Mesenchymal stem cell (in vitro differentiated cells and primary cell): ENCODE measurements at regions not wholly inside any gene's neighbourhood (a gene's known extent, or its start where the extent isn't known, plus 50 kb on each side); places are given as distances from the start of the nearest gene placed in this dataset.

Experiments
- DNase-seq: peaks from one replicate; pipeline ENCODE4 v3.0.0-alpha.2; 2013
- H2AFZ ChIP-seq: one replicate; pipeline ENCODE4 v1.6.1; 2013; ENCODE audit warnings: low read depth, mild to moderate bottlenecking, control low read depth, inconsistent platforms, low read length, moderate library complexity
- H2AK5ac ChIP-seq: 2 replicates; pipeline ENCODE4 v1.6.1; 2013; ENCODE audit warnings: low read length, moderate library complexity, mild to moderate bottlenecking, inconsistent platforms; ENCODE audit not compliant: severe bottlenecking
- H2BK120ac ChIP-seq: one replicate; pipeline ENCODE4 v1.6.1; 2013; ENCODE audit warnings: low read depth, mild to moderate bottlenecking, inconsistent platforms, low read length, moderate library complexity
- H2BK12ac ChIP-seq, 2 experiments: one replicate each; pipeline ENCODE4 v1.6.1; 2013; ENCODE audit warnings: inconsistent platforms in 2 of 2, low read length in 2 of 2, mild to moderate bottlenecking in 2 of 2, moderate library complexity in 2 of 2, control low read depth in 1 of 2
- H2BK15ac ChIP-seq: one replicate; pipeline ENCODE4 v1.6.1; 2013; ENCODE audit warnings: mild to moderate bottlenecking, low read depth, inconsistent platforms; ENCODE audit not compliant: poor library complexity, severe bottlenecking
- H2BK5ac ChIP-seq: 2 replicates; pipeline ENCODE4 v1.6.1; 2013; ENCODE audit warnings: low read depth, mild to moderate bottlenecking, low read length, control low read depth, inconsistent platforms; ENCODE audit not compliant: poor library complexity, severe bottlenecking
- H3K14ac ChIP-seq, 2 experiments: one replicate each; pipeline ENCODE4 v1.6.1; 2013; ENCODE audit warnings: inconsistent platforms in 2 of 2, low read length in 2 of 2, control low read depth in 1 of 2, mild to moderate bottlenecking in 1 of 2, moderate library complexity in 1 of 2
- H3K18ac ChIP-seq, 2 experiments: one replicate each; pipeline ENCODE4 v1.6.1; 2013; ENCODE audit warnings: inconsistent platforms in 2 of 2, low read length in 2 of 2, control low read depth in 1 of 2, low read depth in 1 of 2, mild to moderate bottlenecking in 1 of 2
- H3K23ac ChIP-seq, 2 experiments: one replicate each; pipeline ENCODE4 v1.6.1; 2013; ENCODE audit warnings: inconsistent platforms in 2 of 2, low read length in 2 of 2, mild to moderate bottlenecking in 2 of 2, moderate library complexity in 2 of 2, control low read depth in 1 of 2
- H3K27ac ChIP-seq: 2 replicates; pipeline ENCODE4 v1.5.1; 2013; ENCODE audit warnings: mild to moderate bottlenecking, moderate library complexity, low read length, control low read depth, inconsistent platforms; ENCODE audit not compliant: poor library complexity, severe bottlenecking
- H3K27me3 ChIP-seq, 2 experiments: 2 replicates each; pipeline versions ENCODE4 v1.6.1 to v1.7.0; 2013; ENCODE audit warnings: low read length in 2 of 2, mild to moderate bottlenecking in 2 of 2, moderate library complexity in 2 of 2, control low read depth in 1 of 2, inconsistent platforms in 1 of 2; ENCODE audit not compliant: control insufficient read depth in 1 of 2, insufficient read depth in 1 of 2
- H3K36me3 ChIP-seq, 2 experiments: 2 replicates each; pipeline versions ENCODE4 v1.6.1 to v1.7.0; 2013; ENCODE audit warnings: low read length in 2 of 2, control low read depth in 1 of 2, inconsistent platforms in 1 of 2, low read depth in 1 of 2, mild to moderate bottlenecking in 1 of 2; ENCODE audit not compliant: insufficient read depth in 2 of 2, control insufficient read depth in 1 of 2
- H3K4ac ChIP-seq, 2 experiments: one replicate each; pipeline ENCODE4 v1.6.1; 2013; ENCODE audit warnings: inconsistent platforms in 2 of 2, low read length in 2 of 2, mild to moderate bottlenecking in 2 of 2, moderate library complexity in 2 of 2, control low read depth in 1 of 2, low read depth in 1 of 2
- H3K4me1 ChIP-seq: 2 replicates; pipeline ENCODE4 v1.6.1; 2013; ENCODE audit warnings: low read depth, low read length, control low read depth; ENCODE audit not compliant: control insufficient read depth, insufficient read depth
- H3K4me2 ChIP-seq: 2 replicates; pipeline ENCODE4 v1.6.1; 2013; ENCODE audit warnings: low read length, mild to moderate bottlenecking, inconsistent platforms; ENCODE audit not compliant: poor library complexity, severe bottlenecking
- H3K4me3 ChIP-seq, 2 experiments: 2 replicates each; pipeline versions ENCODE4 v1.5.1 to v1.7.0; 2013; ENCODE audit warnings: low read length in 2 of 2, mild to moderate bottlenecking in 2 of 2, control low read depth in 1 of 2, low read depth in 1 of 2; ENCODE audit not compliant: insufficient read depth in 1 of 2
- H3K79me1 ChIP-seq: replicated peaks from 2 replicates; pipeline ENCODE4 v1.6.1; 2013; ENCODE audit warnings: mild to moderate bottlenecking, control low read depth, low read length, inconsistent platforms; ENCODE audit not compliant: poor library complexity, severe bottlenecking
- H3K9ac ChIP-seq: 2 replicates; pipeline ENCODE4 v1.7.0; 2013; ENCODE audit warnings: mild to moderate bottlenecking, low read length, moderate library complexity
- H3K9me3 ChIP-seq: 2 replicates; pipeline ENCODE4 v1.7.0; 2013; ENCODE audit warnings: mild to moderate bottlenecking, low read length; ENCODE audit not compliant: control insufficient read depth
- H4K8ac ChIP-seq: one replicate; pipeline ENCODE4 v1.6.1; 2013; ENCODE audit warnings: inconsistent platforms, mild to moderate bottlenecking, low read length, moderate library complexity
- H4K91ac ChIP-seq: one replicate; pipeline ENCODE4 v1.6.1; 2013; ENCODE audit warnings: mild to moderate bottlenecking, low read length, inconsistent platforms
- WGBS: methylation state at CpG from one replicate; pipeline ENCODE4 v1.1.7; 2013; ENCODE audit warnings: mixed read lengths; 5-methylcytosine and 5-hydroxymethylcytosine counted together

- H2BK15ac ChIP-seq: no peak overlapping the region
- H3K4me2 ChIP-seq: no peak overlapping the region
- H3K9ac ChIP-seq: no peak overlapping the region
- no peak overlapping the region for H2BK120ac ChIP-seq
- DNase-seq: peak; percentile 44
- H3K23ac ChIP-seq: no peak overlapping the region
- H3K36me3 ChIP-seq: no peaks in the 10 kb centered on the region
- H2AFZ ChIP-seq: no peak overlapping the region
- no peaks in the 10 kb centered on the region for H3K79me1 ChIP-seq
- H3K18ac ChIP-seq: peak overlapping the region in 1 of 2 experiments; percentile 68
- H4K91ac ChIP-seq: peak overlapping the region; percentile 34
- peak overlapping the region; percentile 59 for H4K8ac ChIP-seq
- no peak overlapping the region for H2BK5ac ChIP-seq
- H3K4me3 ChIP-seq: no peak overlapping the region
- no peak overlapping the region for H2AK5ac ChIP-seq
- 33% methylated on average over 2 of the region's 2 CpGs for WGBS
- no peaks in the 10 kb centered on the region for H3K27me3 ChIP-seq
- no peak overlapping the region for H3K4ac ChIP-seq
- H3K14ac ChIP-seq: peak overlapping the region in 1 of 2 experiments; percentile 61
- H3K4me1 ChIP-seq: peaks cover 2% of the 10 kb centered on the region
- H2BK12ac ChIP-seq: peak overlapping the region in 1 of 2 experiments; percentile 96
- H3K27ac ChIP-seq: no peak overlapping the region
- H3K9me3 ChIP-seq: no peaks in the 10 kb centered on the region
These were observed 202.5 kb upstream of the RBMS1 start for GRCh38 chr2:160696087-160696452.

- no peaks in the 10 kb centered on the region for H3K27me3 ChIP-seq
- 96% methylated on average over 5 of the region's 6 CpGs for WGBS
- no peak overlapping the region for H3K14ac ChIP-seq
- no peak for DNase-seq
- no peak overlapping the region for H3K4me3 ChIP-seq
- H3K4me2 ChIP-seq: no peak overlapping the region
- H2BK5ac ChIP-seq: no peak overlapping the region
- H3K18ac ChIP-seq: no peak overlapping the region
- H4K91ac ChIP-seq: no peak overlapping the region
- no peaks in the 10 kb centered on the region for H3K9me3 ChIP-seq
- no peaks in the 10 kb centered on the region for H3K79me1 ChIP-seq
- no peak overlapping the region for H4K8ac ChIP-seq
- peaks cover 2% of the 10 kb centered on the region for H3K4me1 ChIP-seq
- no peak overlapping the region for H2AK5ac ChIP-seq
- H3K27ac ChIP-seq: no peak overlapping the region
- no peak overlapping the region for H2BK15ac ChIP-seq
- no peaks in the 10 kb centered on the region for H3K36me3 ChIP-seq
- no peak overlapping the region for H3K4ac ChIP-seq
- H2BK120ac ChIP-seq: no peak overlapping the region
- H3K9ac ChIP-seq: no peak overlapping the region
- H2BK12ac ChIP-seq: no peak overlapping the region
- no peak overlapping the region for H3K23ac ChIP-seq
- no peak overlapping the region for H2AFZ ChIP-seq
These were observed 204.2 kb upstream of the RBMS1 start for GRCh38 chr2:160697817-160698216.

- no peaks in the 10 kb centered on the region for H3K9me3 ChIP-seq
- H3K27me3 ChIP-seq: no peaks in the 10 kb centered on the region
- H3K9ac ChIP-seq: no peak overlapping the region
- no peak overlapping the region for H3K27ac ChIP-seq
- H3K14ac ChIP-seq: no peak overlapping the region
- no peak overlapping the region for H2BK12ac ChIP-seq
- H3K36me3 ChIP-seq: no peaks in the 10 kb centered on the region
- no peak overlapping the region for H4K91ac ChIP-seq
- no peak overlapping the region for H3K18ac ChIP-seq
- no peak overlapping the region for H2BK15ac ChIP-seq
- peaks cover 5% of the 10 kb centered on the region for H3K4me1 ChIP-seq
- H3K4me3 ChIP-seq: no peak overlapping the region
- H3K4ac ChIP-seq: no peak overlapping the region
- no peak overlapping the region for H3K4me2 ChIP-seq
- no peak overlapping the region for H3K23ac ChIP-seq
- no peak overlapping the region for H2AFZ ChIP-seq
- peak overlapping the region; percentile 66 for H2AK5ac ChIP-seq
- H2BK5ac ChIP-seq: no peak overlapping the region
- no peak overlapping the region for H4K8ac ChIP-seq
- H2BK120ac ChIP-seq: no peak overlapping the region
- no CpG with 5 or more reads among the region's 1 CpG for WGBS
- H3K79me1 ChIP-seq: no peaks in the 10 kb centered on the region
- DNase-seq: no peak
These were observed 206.6 kb upstream of the RBMS1 start for GRCh38 chr2:160700021-160700814.

GRCh38 chr2:160701822-160702221 lies 208.2 kb upstream of the RBMS1 start:
- Histone ChIP-seq H2BK12ac (no peak overlapping the region), H3K79me1 (no peaks in the 10 kb centered on the region), H3K36me3 (no peaks in the 10 kb centered on the region), H3K4me1 (peaks cover 3% of the 10 kb centered on the region), H2BK15ac (no peak overlapping the region), H2AFZ (no peak overlapping the region), H3K23ac (no peak overlapping the region), H3K4me2 (no peak overlapping the region), H3K4me3 (no peak overlapping the region), H3K18ac (peak overlapping the region in 1 of 2 experiments; percentile 48), H4K91ac (no peak overlapping the region), H3K9ac (no peak overlapping the region), H3K9me3 (no peaks in the 10 kb centered on the region), H3K27ac (no peak overlapping the region), H4K8ac (no peak overlapping the region), H3K4ac (no peak overlapping the region), H2BK120ac (no peak overlapping the region), H2AK5ac (no peak overlapping the region), H3K14ac (no peak overlapping the region), H3K27me3 (no peaks in the 10 kb centered on the region), H2BK5ac (no peak overlapping the region)
- WGBS: 43% methylated on average over 1 of the region's 3 CpGs
- no peak for DNase-seq
